Ovary (tissue), 7 donors: ENCODE measurements at regions not wholly inside any gene's neighbourhood (a gene's known extent, or its start where the extent isn't known, plus 50 kb on each side); places are given as distances from the start of the nearest gene placed in this dataset.

ENCODE experiments used
- DNase-seq, 5 donors: peaks; one replicate each; pipeline ENCODE4 v3.0.0-alpha.2; 2019 to 2020
- H3K27ac ChIP-seq, 2 donors: fragments of 200-600 bp; one replicate each; pipeline versions ENCODE4 v1.5.1 to v1.8.0; 2019 to 2022
- H3K27me3 ChIP-seq: fragments of 200-600 bp; one replicate; pipeline ENCODE4 v1.8.0; 2022
- H3K36me3 ChIP-seq: fragments of 200-600 bp; sonication (generic); one replicate; pipeline ENCODE4 v1.5.1; 2019
- H3K4me1 ChIP-seq: one replicate; pipeline ENCODE4 v1.8.1; 2013; ENCODE audit warnings: mild to moderate bottlenecking, moderate library complexity; ENCODE audit not compliant: insufficient read depth
- H3K4me3 ChIP-seq: fragments of 200-600 bp; sonication (generic); one replicate; pipeline ENCODE4 v1.5.1; 2017
- H3K9me3 ChIP-seq, 2 donors: fragments of 200-600 bp in 1 of 2; sonication (generic) in 1 of 2; one replicate each; pipeline versions ENCODE4 v1.5.1 to v1.8.1; 2013 to 2019; ENCODE audit warnings: mild to moderate bottlenecking in 1 of 2, moderate library complexity in 1 of 2
- EP300 ChIP-seq: sonication (generic); formaldehyde crosslinking; IDR thresholded peaks from one replicate; pipeline ENCODE4 v1.6.1; 2017; ENCODE audit warnings: antibody characterized with exemption
- POLR2A ChIP-seq: fragments of 450-650 bp; IDR thresholded peaks from one replicate; pipeline ENCODE4 v1.6.1; 2017; ENCODE audit warnings: antibody characterized with exemption, mild to moderate bottlenecking, moderate library complexity
- WGBS, 3 donors: extraction: QIAGEN DNeasy Blood & Tissue Kit in 1 of 3; methylation state at CpG; one replicate each; pipeline versions ENCODE4 v1.1.5 to v1.1.7; 2013 to 2017; 5-methylcytosine and 5-hydroxymethylcytosine counted together
- intact Hi-C, 4 donors: fragments of 100-400 bp; cut with DNase I; formaldehyde crosslinking; loops; one replicate each; pipeline versions ENCODE4 v1.11.0 to v1.15.1; 2022 to 2023
- TF ChIP-seq, protein P1 (sequence below), 3 donors: fragments of 450-650 bp in 2 of 3; fragments of 200-600 bp in 1 of 3; IDR thresholded peaks; one replicate each; pipeline versions ENCODE4 v1.5.1 to v1.8.0; 2016 to 2022; ENCODE audit warnings: antibody characterized with exemption in 3 of 3, mild to moderate bottlenecking in 1 of 3
- donor health status: DM: no; HTN: no; CAD: no; lungs with moderate emphysema.
- donor health status: DM: no; HTN: no; CAD: no.
- donor health status: Bipolar disorder and iron deficiency.
- donor health status: DM: no; HTN: no; CAD: no.
- donor health status: DM: yes; HTN: yes; CAD: no.

GRCh38 chr20:10843146-10843711, 169.4 kb upstream of the JAG1 start:
- Histone ChIP-seq H3K4me3 (no peak overlapping the region), H3K27ac (no peak overlapping the region), H3K9me3 (no peaks in the 10 kb centered on the region), H3K4me1 (no peaks in the 10 kb centered on the region), H3K36me3 (no peaks in the 10 kb centered on the region), H3K27me3 (no peaks in the 10 kb centered on the region)
- no peak for DNase-seq
- intact Hi-C loops: no loop called here
- TF ChIP-seq, protein P1, sequence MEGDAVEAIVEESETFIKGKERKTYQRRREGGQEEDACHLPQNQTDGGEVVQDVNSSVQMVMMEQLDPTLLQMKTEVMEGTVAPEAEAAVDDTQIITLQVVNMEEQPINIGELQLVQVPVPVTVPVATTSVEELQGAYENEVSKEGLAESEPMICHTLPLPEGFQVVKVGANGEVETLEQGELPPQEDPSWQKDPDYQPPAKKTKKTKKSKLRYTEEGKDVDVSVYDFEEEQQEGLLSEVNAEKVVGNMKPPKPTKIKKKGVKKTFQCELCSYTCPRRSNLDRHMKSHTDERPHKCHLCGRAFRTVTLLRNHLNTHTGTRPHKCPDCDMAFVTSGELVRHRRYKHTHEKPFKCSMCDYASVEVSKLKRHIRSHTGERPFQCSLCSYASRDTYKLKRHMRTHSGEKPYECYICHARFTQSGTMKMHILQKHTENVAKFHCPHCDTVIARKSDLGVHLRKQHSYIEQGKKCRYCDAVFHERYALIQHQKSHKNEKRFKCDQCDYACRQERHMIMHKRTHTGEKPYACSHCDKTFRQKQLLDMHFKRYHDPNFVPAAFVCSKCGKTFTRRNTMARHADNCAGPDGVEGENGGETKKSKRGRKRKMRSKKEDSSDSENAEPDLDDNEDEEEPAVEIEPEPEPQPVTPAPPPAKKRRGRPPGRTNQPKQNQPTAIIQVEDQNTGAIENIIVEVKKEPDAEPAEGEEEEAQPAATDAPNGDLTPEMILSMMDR (IDR thresholded peaks at IDR 0.05): no peak
- TF ChIP-seq POLR2A (no peak), EP300 (no peak)
- WGBS, 3 donors: 52 to 58% (median 53%) methylated on average over 5 of the region's 5 CpGs

DNA sequence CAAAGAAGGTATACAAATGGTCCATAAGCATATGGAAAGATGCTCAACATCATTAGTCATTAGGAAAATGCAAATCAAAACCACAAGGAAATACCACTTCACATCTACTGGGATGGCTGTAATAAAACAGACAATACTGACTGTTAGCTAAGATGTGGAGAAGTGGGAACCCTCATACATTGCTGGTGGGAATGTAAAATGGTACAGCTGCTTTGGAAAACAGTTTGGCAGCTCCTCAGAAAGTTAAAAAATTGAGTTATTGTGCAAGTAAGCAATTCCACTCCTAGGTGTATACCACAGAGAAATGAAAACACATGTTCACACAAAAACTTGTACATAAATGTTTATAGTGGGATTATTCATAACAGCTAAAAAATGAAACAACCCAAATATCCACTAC, 173.0 kb upstream of the JAG1 start:
- Histone ChIP-seq H3K27ac (no peak overlapping the region), H3K27me3 (no peaks in the 10 kb centered on the region), H3K4me3 (no peak overlapping the region), H3K4me1 (no peaks in the 10 kb centered on the region), H3K36me3 (no peaks in the 10 kb centered on the region), H3K9me3 (no peaks in the 10 kb centered on the region)
- intact Hi-C loops: no loop called here
- no peak for DNase-seq
- TF ChIP-seq POLR2A: no peak
- TF ChIP-seq, protein P1 (IDR thresholded peaks at IDR 0.05): no peak
- no peak for TF ChIP-seq EP300

- Histone ChIP-seq H3K4me3 (no peak overlapping the region), H3K36me3 (no peaks in the 10 kb centered on the region), H3K4me1 (no peaks in the 10 kb centered on the region), H3K9me3 (no peaks in the 10 kb centered on the region), H3K27ac (no peak overlapping the region), H3K27me3 (no peaks in the 10 kb centered on the region)
- TF ChIP-seq, protein P1 (IDR thresholded peaks at IDR 0.05): no peak
- TF ChIP-seq POLR2A (no peak), EP300 (no peak)
- WGBS, 3 donors: 12 to 28% (median 18%) methylated on average over 6 of the region's 6 CpGs
- intact Hi-C loops: no loop called here
- peak in 2 of 5 donors; percentile 17 to 26 for DNase-seq
Observed at GRCh38 chr20:10848810-10849370, 175.1 kb upstream of the JAG1 start.

DNA sequence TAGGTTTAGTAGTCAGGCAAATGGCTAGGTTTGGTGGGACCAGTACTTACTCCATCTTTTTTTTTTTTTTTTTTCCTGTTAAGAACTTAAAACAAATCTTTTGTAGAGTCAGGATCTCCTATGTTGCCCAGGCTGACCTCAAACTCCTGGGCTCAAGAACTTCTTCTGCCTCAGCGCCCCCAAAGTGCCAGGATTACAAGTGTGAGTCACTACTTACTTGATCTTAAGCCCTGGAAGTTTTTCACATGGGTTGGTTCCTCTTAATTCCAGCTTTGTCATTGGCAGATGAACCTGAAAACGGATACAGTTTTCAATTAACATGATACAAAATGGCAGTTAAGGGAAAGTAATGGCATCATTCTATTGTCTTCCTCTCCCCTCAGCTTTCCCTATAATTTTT, 179.4 kb upstream of the JAG1 start:
- TF ChIP-seq, protein P1 (IDR thresholded peaks at IDR 0.05): no peak
- TF ChIP-seq POLR2A: no peak
- no peak for TF ChIP-seq EP300
- intact Hi-C loops: no loop called here

More for the DNA sequence above, 179.4 kb upstream of the JAG1 start:
- H3K9me3 ChIP-seq: no peaks in the 10 kb centered on the region
- DNase-seq: no peak
- H3K36me3 ChIP-seq: no peaks in the 10 kb centered on the region
- no peaks in the 10 kb centered on the region for H3K4me1 ChIP-seq
- no peak overlapping the region for H3K27ac ChIP-seq
- H3K27me3 ChIP-seq: no peaks in the 10 kb centered on the region
- H3K4me3 ChIP-seq: no peak overlapping the region
- 93 to 99% (median 95%) methylated on average over 2 of the region's 2 CpGs for WGBS, 3 donors
